Osteoblast (primary cell): ENCODE measurements at regions not wholly inside any gene's neighbourhood (a gene's known extent, or its start where the extent isn't known, plus 50 kb on each side); places are given as distances from the start of the nearest gene placed in this dataset.

Source experiments
- DNase-seq: peaks from one replicate; pipeline ENCODE4 v3.0.0; 2011; ENCODE audit warnings: low spot score, mixed read lengths; ENCODE audit not compliant: insufficient read length; ENCODE audit errors: missing footprints
- H2AFZ ChIP-seq: 2 replicates; pipeline ENCODE4 v1.6.0; 2011; ENCODE audit warnings: mild to moderate bottlenecking, low read length
- H3K27ac ChIP-seq: 2 replicates; pipeline ENCODE4 v1.5.1; 2011; ENCODE audit warnings: mild to moderate bottlenecking, low read depth, low read length, moderate library complexity
- H3K27me3 ChIP-seq: 2 replicates; pipeline ENCODE4 v1.6.0; 2012; ENCODE audit warnings: mild to moderate bottlenecking, control low read depth, inconsistent platforms, low read length, moderate library complexity; ENCODE audit not compliant: insufficient read depth
- H3K36me3 ChIP-seq: 2 replicates; pipeline ENCODE4 v1.5.1; 2011; ENCODE audit warnings: mild to moderate bottlenecking, low read length, control low read depth, moderate library complexity; ENCODE audit not compliant: insufficient read depth
- H3K4me1 ChIP-seq: 2 replicates; pipeline ENCODE4 v1.5.1; 2011; ENCODE audit warnings: mild to moderate bottlenecking, low read length, control low read depth, moderate library complexity; ENCODE audit not compliant: insufficient read depth
- H3K4me2 ChIP-seq: 2 replicates; pipeline ENCODE4 v1.6.0; 2011; ENCODE audit warnings: mild to moderate bottlenecking, low read length; ENCODE audit not compliant: insufficient read depth
- H3K4me3 ChIP-seq: fragments of 200-600 bp; sonication (generic); 3 replicates; pipeline ENCODE4 v1.5.1; 2012; ENCODE audit warnings: mild to moderate bottlenecking, low read length, inconsistent platforms; ENCODE audit not compliant: insufficient read depth
- H3K79me2 ChIP-seq: 2 replicates; pipeline ENCODE4 v1.6.0; 2012; ENCODE audit warnings: mild to moderate bottlenecking, low read length, control low read depth, inconsistent platforms; ENCODE audit not compliant: insufficient read depth
- H3K9me3 ChIP-seq: 2 replicates; pipeline ENCODE4 v1.5.1; 2011; ENCODE audit warnings: low read depth, low read length, control low read depth
- H4K20me1 ChIP-seq: 2 replicates; pipeline ENCODE4 v1.6.0; 2012; ENCODE audit warnings: mild to moderate bottlenecking, low read length, control low read depth; ENCODE audit not compliant: insufficient read depth
- TF ChIP-seq, protein P1 (sequence below): IDR thresholded peaks from 2 replicates; pipeline ENCODE4 v1.5.1; 2011; ENCODE audit warnings: mild to moderate bottlenecking, low read depth, low read length, moderate library complexity; ENCODE audit errors: extremely low read depth

DNA sequence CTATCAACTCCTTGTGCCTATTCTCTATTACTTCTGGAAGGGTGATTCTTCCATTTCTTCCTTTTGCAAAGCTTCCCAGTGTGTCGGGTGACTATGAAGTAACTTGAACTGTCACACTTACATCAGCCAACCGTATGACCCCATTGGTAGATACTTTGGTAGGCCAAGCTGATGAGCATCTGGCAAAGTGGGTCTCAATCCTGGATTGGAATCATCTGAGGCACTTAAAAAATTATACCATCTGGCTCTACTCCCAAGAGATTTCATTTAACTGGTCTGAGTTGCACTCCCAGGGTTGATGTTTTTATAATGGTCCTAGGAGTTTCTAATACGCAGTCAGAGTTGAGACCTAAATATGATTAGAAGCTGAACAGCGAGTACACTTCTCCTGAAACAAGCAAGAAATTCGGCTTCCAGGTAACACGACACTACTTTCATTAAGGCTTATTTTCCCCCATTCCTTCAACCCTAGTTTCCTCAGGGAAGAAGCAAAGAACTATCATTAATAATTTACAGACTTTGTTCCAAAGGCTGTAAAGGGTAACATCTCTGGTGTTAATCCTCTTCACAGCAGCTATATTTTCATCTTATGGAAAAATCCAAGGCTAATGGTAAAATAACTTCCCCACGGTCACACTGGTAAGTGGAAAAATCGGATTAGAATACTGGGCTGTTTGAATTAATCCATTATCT is 76.8 kb downstream of the PDE6H start:
- Histone ChIP-seq H3K27ac (no peak overlapping the region), H3K4me1 (no peaks in the 10 kb centered on the region), H2AFZ (no peak overlapping the region), H3K36me3 (no peaks in the 10 kb centered on the region), H3K9me3 (no peaks in the 10 kb centered on the region), H3K4me3 (no peak overlapping the region), H3K27me3 (no peaks in the 10 kb centered on the region), H3K4me2 (no peak overlapping the region), H4K20me1 (no peaks in the 10 kb centered on the region), H3K79me2 (no peaks in the 10 kb centered on the region)
- TF ChIP-seq, protein P1, sequence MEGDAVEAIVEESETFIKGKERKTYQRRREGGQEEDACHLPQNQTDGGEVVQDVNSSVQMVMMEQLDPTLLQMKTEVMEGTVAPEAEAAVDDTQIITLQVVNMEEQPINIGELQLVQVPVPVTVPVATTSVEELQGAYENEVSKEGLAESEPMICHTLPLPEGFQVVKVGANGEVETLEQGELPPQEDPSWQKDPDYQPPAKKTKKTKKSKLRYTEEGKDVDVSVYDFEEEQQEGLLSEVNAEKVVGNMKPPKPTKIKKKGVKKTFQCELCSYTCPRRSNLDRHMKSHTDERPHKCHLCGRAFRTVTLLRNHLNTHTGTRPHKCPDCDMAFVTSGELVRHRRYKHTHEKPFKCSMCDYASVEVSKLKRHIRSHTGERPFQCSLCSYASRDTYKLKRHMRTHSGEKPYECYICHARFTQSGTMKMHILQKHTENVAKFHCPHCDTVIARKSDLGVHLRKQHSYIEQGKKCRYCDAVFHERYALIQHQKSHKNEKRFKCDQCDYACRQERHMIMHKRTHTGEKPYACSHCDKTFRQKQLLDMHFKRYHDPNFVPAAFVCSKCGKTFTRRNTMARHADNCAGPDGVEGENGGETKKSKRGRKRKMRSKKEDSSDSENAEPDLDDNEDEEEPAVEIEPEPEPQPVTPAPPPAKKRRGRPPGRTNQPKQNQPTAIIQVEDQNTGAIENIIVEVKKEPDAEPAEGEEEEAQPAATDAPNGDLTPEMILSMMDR = no peak
- no peak for DNase-seq

DNA sequence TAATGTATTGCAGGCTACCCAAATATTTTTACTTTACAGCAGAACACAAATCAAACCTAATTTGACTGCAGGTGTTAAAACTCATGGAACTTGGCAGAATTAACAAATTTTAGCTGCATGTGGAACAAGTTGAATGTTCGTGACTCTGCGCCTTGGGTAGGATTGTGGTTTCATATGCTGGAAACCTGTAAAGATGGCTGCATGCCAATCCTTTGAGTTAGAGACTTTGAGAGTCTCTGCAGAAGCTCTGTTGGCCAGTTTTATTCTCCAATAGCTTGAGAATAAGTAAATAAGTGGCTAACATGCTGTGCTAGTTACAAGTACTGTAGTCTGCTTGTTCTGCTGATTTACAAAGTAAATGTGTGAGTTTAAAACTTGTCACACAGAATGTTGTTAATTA is 77.8 kb downstream of the PDE6H start:
- H3K9me3 ChIP-seq = no peaks in the 10 kb centered on the region
- H3K27me3 ChIP-seq = no peaks in the 10 kb centered on the region
- no peak overlapping the region for H3K4me2 ChIP-seq
- no peaks in the 10 kb centered on the region for H3K4me1 ChIP-seq
- H3K79me2 ChIP-seq = no peaks in the 10 kb centered on the region
- TF ChIP-seq, protein P1 = no peak
- H3K36me3 ChIP-seq = no peaks in the 10 kb centered on the region
- no peak overlapping the region for H2AFZ ChIP-seq
- no peak for DNase-seq
- H3K4me3 ChIP-seq = no peak overlapping the region
- no peak overlapping the region for H3K27ac ChIP-seq
- no peaks in the 10 kb centered on the region for H4K20me1 ChIP-seq

DNA sequence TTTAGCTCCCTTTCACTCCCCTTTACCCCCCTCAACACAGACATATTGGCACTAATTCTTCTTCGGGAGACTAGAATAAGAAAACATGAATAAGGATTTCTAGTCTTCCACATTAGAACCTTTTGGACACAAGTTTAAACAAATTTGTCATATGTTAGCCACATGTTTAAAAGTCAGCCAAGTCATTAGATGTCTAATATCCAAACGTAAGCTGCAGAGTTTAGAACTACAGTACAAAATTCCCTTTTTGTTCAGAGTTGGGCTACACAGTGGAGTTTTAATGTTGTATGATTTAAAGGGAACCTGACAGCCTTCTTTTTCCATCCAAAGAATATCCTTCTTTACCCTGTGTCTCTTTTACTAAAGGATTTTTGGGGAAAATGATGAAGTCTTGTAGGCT is 79.8 kb downstream of the PDE6H start:
- Histone ChIP-seq H4K20me1 (no peaks in the 10 kb centered on the region), H3K27ac (no peak overlapping the region), H3K79me2 (no peaks in the 10 kb centered on the region), H3K4me1 (no peaks in the 10 kb centered on the region), H3K9me3 (no peaks in the 10 kb centered on the region), H3K4me3 (no peak overlapping the region), H2AFZ (no peak overlapping the region), H3K36me3 (no peaks in the 10 kb centered on the region), H3K4me2 (no peak overlapping the region), H3K27me3 (no peaks in the 10 kb centered on the region)
- no peak for DNase-seq
- TF ChIP-seq, protein P1 = no peak

DNA sequence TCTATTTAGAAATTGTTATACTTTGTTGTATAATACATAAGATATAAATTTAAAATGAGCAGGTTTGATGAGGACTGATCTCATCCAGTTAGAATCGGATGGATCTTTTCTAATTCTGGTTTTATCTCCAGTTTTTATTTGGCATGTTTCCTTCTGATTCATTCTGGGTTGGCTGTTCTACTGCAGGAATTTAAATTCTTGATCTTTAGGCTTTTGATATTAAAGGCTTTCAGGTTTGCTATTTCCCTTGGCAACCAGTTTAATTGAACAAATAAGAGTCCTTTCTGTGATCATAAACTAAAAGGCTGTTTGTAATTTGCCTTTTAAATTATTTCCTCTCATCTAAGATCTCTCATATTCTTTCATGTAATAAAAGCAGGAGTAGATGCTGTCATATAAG is 83.4 kb downstream of the PDE6H start:
- Histone ChIP-seq H3K79me2 (no peaks in the 10 kb centered on the region), H3K4me1 (no peaks in the 10 kb centered on the region), H3K36me3 (no peaks in the 10 kb centered on the region), H2AFZ (no peak overlapping the region), H4K20me1 (no peaks in the 10 kb centered on the region), H3K9me3 (no peaks in the 10 kb centered on the region), H3K27me3 (no peaks in the 10 kb centered on the region), H3K4me2 (no peak overlapping the region), H3K4me3 (no peak overlapping the region), H3K27ac (no peak overlapping the region)
- no peak for DNase-seq
- TF ChIP-seq, protein P1 = no peak
